ENCODE measurements at regions not wholly inside any gene's neighbourhood (a gene's known extent, or its start where the extent isn't known, plus 50 kb on each side); places are given as distances from the start of the nearest gene placed in this dataset.

DNA sequence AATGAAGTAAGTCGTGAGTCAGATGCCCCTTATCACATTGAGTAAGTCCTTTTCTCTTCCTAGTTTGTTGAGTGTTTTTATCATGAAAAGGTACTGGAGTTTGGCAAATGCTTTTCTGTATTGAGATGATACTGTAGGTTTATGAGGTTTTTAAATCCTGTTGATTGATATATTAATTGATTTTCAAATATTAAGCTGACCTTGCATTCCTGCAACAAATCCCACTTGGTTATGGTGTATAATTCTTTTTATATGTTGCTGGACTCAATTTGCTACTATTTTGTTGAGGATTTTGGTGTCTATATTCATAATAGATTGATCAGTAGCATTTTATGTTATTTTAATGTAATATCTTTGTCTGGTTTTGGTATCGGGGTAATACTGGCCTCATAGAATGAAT is 81.0 kb upstream of the BNC2 start:
- DNase-seq: no peak

DNA sequence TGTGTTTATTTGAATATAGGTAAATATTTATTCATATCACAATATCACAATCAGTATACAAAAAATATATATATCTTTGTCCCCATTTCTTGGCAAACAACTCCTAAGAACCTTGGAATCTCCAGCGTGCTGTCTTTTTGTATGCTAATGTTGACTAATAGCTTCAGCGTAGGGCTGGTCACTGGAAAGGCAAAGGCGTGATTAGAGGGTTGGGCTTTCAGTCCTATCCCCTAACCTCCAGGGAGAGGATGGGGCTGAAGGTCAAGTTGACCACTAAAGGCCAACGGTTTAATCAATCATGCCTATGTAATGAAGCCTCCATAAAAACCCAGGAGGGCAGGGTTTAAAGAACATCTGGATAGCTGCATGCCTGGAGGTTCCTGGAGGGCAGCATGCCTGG is 79.6 kb upstream of the BNC2 start:
- DNase-seq: no peak

DNA sequence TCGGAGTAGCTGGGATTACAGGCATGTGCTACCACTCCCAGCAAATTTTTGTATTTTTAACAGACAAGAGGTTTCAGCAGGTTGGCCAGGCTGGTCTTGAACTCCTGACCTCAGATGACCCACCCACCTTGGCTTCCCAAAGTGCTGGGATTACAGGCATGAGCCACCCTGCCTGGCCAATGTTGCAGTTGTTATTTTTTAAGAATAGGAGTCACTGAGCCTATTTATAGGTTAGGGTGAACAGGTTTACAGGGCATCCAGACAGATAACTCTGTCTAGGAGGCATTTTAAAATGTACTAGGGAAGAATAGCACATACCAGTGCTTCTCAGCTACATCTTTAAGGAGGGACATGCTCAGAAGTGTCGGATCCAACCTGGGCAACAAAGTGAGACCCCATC is 60.1 kb upstream of the BNC2 start:
- DNase-seq: no peak

DNA sequence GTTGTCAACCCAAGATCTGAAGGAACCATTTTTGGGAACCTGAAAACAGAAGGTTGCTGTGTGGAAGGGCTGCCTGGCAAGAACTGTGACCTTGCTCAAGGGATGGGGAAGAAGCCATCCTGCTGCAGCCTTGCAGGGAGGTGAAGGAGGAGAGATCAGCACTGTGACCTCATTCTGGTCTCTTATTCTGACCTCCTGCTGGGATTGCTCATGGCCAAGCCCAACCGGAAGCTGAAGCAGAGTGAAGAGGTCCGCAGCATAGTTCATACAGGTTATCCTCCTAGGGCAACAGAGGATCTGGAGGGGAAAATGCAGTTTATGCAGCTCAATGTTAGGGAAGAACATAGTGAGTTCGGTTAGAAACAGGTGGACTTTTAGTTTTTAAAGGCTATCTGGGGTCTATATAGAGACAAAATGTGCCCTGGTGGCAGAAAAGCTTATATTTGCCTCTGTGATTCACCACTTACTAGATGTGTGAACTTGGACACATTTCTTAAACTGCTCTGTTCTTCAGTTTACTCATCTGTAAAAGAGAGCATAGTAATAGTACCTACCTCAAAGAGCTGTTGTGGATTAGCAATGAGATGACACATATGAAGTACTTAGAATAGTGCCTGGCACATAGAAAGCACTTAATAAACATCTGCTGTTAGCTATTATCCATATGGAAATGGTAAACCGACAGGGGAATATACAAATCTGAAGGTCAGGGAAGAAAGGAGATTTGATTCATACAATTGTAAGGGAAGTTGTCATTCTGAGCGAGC is 57.9 kb upstream of the BNC2 start:
- DNase-seq: no peak

DNA sequence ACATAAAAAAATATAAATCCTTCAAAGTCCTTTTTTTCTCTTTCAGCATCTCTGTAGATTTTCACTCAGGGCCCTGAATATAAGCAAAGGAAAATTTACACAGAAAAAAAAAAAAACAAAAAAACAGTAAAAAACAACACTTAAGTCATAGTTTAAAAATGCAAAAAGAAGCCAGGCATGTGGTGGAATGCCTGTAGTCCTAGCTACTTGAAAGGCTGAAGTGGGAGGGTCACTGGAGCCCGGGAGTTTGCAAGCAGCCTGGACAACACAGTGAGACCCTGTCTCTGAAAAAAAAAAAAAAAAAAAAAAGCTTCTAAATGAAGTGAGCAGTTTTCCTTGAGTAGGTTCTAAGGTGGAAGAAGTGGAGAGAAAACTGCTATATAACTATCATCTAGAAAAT is 55.0 kb upstream of the BNC2 start:
- no peak for DNase-seq

DNA sequence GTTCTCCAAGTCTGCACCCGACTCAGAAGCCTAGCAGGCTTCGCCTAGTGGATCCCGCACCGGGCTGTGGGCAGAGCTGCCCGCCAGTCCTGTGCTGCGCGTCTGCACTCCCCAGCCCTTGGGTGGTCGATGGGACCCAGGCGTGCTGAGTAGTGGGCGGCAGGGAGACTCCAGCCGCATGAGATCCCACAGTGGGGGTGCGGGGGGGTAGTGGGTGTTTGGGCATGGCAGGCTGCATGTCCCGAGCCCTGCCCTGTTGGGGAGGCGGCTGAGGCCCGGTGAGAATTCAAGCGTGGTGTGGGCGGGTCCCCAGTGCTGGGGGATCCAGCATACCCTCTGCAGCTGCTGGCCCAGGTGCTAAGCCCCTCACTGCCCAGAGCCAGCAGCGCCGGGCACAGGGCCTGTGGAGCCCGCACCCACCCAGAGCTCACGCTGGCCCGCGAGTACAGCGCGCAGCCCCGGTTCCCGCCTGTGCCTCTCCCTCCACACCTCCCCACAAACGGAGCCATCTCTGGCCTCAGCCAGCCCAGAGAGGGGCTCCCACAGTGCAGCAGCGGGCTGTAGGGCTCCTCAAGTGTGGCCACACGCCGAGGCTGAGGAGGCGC is 53.9 kb upstream of the BNC2 start:
- no peak for DNase-seq

DNA sequence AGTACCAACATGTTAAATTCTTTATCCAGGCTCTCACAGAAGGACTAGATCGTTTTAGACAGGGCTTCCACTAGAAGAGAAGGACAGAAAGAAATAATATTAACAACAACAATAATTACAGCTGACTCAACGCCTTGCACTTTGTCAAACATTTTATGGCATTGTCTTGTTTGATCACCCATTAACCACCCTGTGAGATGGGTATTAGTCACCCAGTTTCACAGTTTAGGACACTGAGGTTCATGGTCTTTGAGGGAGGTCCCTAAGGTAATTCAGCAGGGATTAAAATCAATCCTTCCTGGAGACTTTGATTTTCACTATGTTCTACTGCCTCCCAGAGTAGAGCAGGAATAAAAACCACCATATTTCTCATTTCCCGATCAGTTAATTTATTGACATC is 51.4 kb upstream of the BNC2 start:
- DNase-seq: no peak
